Panc1 (cell line): ENCODE measurements at regions not wholly inside any gene's neighbourhood (a gene's known extent, or its start where the extent isn't known, plus 50 kb on each side); places are given as distances from the start of the nearest gene placed in this dataset.

Experiments used
- CTCF ChIP-seq: fragments of 450-650 bp; IDR thresholded peaks from 2 replicates; pipeline ENCODE4 v1.5.1; 2017; ENCODE audit warnings: mild to moderate bottlenecking
- REST ChIP-seq, 2 experiments: IDR thresholded peaks; 2 replicates each; pipeline ENCODE4 v1.6.1; 2011 to 2012; ENCODE audit warnings: low read depth in 2 of 2, control low read depth in 1 of 2, low read length in 1 of 2, mild to moderate bottlenecking in 1 of 2, moderate library complexity in 1 of 2; ENCODE audit not compliant: insufficient read depth in 1 of 2
- SIN3A ChIP-seq: IDR thresholded peaks from 2 replicates; pipeline ENCODE4 v1.6.1; 2012; ENCODE audit warnings: low read depth, mild to moderate bottlenecking, low read length, moderate library complexity, borderline replicate concordance; ENCODE audit not compliant: insufficient read depth

GRCh38 chr20:57911512-57912226 lies 201.9 kb upstream of the PMEPA1 start:
- TF ChIP-seq CTCF: no peak
- TF ChIP-seq REST (IDR thresholded peaks at IDR 0.05; ENCODE audit: insufficient read depth in 1 of 2, low read depth in 2 of 2, low read length in 1 of 2): no peak
- TF ChIP-seq SIN3A: no peak
